HEK293 (cell line): ENCODE measurements at regions not wholly inside any gene's neighbourhood (a gene's known extent, or its start where the extent isn't known, plus 50 kb on each side); places are given as distances from the start of the nearest gene placed in this dataset.

Source experiments
- TCF7L2 ChIP-seq: IDR thresholded peaks from 2 replicates; pipeline ENCODE4 v1.6.1; 2011; ENCODE audit warnings: low read depth, mild to moderate bottlenecking, inconsistent platforms, low read length, moderate library complexity, borderline replicate concordance
- TF ChIP-seq, protein P1 (sequence below): fragments of 450-650 bp; formaldehyde crosslinking; IDR thresholded peaks from 2 replicates; pipeline ENCODE4 v1.5.1; 2016; ENCODE audit warnings: missing biosample characterization, missing genetic modification characterization

DNA sequence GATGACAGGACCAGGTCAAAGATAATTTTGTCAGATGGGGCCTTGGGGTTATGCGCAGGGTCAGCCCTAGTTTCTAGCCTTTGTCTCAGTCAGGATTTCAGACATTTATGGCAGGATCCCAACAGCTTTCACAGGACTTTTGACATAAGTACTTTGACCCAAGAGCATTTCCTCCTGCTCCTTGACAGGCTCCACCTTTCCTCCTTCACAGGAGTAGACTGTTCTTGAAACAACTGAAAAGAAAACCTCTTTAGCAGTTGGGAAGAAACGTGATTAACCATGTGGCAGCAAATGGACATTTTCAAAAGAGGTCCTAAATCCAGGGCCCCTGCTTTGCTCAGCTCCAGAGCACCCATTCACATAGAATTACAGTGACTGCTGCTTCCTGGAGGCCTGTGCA lies 120.4 kb upstream of the MAP3K7 start:
- TF ChIP-seq, protein P1, sequence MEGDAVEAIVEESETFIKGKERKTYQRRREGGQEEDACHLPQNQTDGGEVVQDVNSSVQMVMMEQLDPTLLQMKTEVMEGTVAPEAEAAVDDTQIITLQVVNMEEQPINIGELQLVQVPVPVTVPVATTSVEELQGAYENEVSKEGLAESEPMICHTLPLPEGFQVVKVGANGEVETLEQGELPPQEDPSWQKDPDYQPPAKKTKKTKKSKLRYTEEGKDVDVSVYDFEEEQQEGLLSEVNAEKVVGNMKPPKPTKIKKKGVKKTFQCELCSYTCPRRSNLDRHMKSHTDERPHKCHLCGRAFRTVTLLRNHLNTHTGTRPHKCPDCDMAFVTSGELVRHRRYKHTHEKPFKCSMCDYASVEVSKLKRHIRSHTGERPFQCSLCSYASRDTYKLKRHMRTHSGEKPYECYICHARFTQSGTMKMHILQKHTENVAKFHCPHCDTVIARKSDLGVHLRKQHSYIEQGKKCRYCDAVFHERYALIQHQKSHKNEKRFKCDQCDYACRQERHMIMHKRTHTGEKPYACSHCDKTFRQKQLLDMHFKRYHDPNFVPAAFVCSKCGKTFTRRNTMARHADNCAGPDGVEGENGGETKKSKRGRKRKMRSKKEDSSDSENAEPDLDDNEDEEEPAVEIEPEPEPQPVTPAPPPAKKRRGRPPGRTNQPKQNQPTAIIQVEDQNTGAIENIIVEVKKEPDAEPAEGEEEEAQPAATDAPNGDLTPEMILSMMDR (tag by site-specific recombination), result no peak
- no peak for TF ChIP-seq TCF7L2
